Activated naive CD8-positive, alpha-beta T cell treated with anti-CD3 and anti-CD28 coated beads, Interleukin-2, amount 50 U/mL, for 24 hours (primary cell): ENCODE measurements at regions not wholly inside any gene's neighbourhood (a gene's known extent, or its start where the extent isn't known, plus 50 kb on each side); places are given as distances from the start of the nearest gene placed in this dataset.

Experiments
- ATAC-seq: fragments of 150-1000 bp; cut with Tn5 transposase; one replicate; pipeline ENCODE4 v1.10.0; 2021
- DNase-seq: peaks from one replicate; pipeline ENCODE4 v3.0.0; 2021
- H3K27ac Mint-ChIP-seq: one replicate; pipeline ENCODE4 v1.8.0; 2021; ENCODE audit warnings: mild to moderate bottlenecking, mixed read lengths
- H3K27me3 Mint-ChIP-seq: one replicate; pipeline ENCODE4 v1.8.0; 2021; ENCODE audit warnings: mixed read lengths
- H3K36me3 Mint-ChIP-seq: one replicate; pipeline ENCODE4 v1.8.0; 2021; ENCODE audit warnings: low read depth, mixed read lengths
- H3K4me1 Mint-ChIP-seq: one replicate; pipeline ENCODE4 v1.8.0; 2021; ENCODE audit warnings: mixed read lengths
- H3K4me3 Mint-ChIP-seq: one replicate; pipeline ENCODE4 v1.8.0; 2021; ENCODE audit warnings: mild to moderate bottlenecking, moderate library complexity, mixed read lengths
- H3K9me3 Mint-ChIP-seq: one replicate; pipeline ENCODE4 v1.8.0; 2021; ENCODE audit warnings: mixed read lengths

GRCh38 chr9:124180557-124180956, 77.2 kb upstream of the NEK6 start:
- H3K4me1 Mint-ChIP-seq, result peaks cover 4% of the 10 kb centered on the region
- DNase-seq (no peak), ATAC-seq (no peak)
- H3K27ac Mint-ChIP-seq, result no peak overlapping the region
- H3K36me3 Mint-ChIP-seq, result no peaks in the 10 kb centered on the region
- H3K4me3 Mint-ChIP-seq, result no peak overlapping the region
- peaks cover 22% of the 10 kb centered on the region for H3K27me3 Mint-ChIP-seq
- no peaks in the 10 kb centered on the region for H3K9me3 Mint-ChIP-seq

- H3K27ac Mint-ChIP-seq, result no peak overlapping the region
These were observed 75.0 kb upstream of the NEK6 start for GRCh38 chr9:124182741-124183140.

GRCh38 chr9:124183772-124184171, 74.0 kb upstream of the NEK6 start:
- H3K27ac Mint-ChIP-seq, result no peak overlapping the region
- H3K36me3 Mint-ChIP-seq, result no peaks in the 10 kb centered on the region
- no peak for DNase-seq
- no peak overlapping the region for H3K4me3 Mint-ChIP-seq
- H3K4me1 Mint-ChIP-seq, result peaks cover 4% of the 10 kb centered on the region
- no peak for ATAC-seq
- H3K9me3 Mint-ChIP-seq, result no peaks in the 10 kb centered on the region
- H3K27me3 Mint-ChIP-seq, result peaks cover 31% of the 10 kb centered on the region

More at GRCh38 chr9:124182741-124183140, 75.0 kb upstream of the NEK6 start:
- DNase-seq, result no peak
- Mint-ChIP-seq H3K4me3 (no peak overlapping the region), H3K4me1 (peaks cover 4% of the 10 kb centered on the region), H3K27me3 (peaks cover 25% of the 10 kb centered on the region), H3K36me3 (no peaks in the 10 kb centered on the region), H3K9me3 (no peaks in the 10 kb centered on the region)
- ATAC-seq, result no peak

GRCh38 chr9:124185413-124185812, 72.3 kb upstream of the NEK6 start:
- Mint-ChIP-seq H3K9me3 (no peaks in the 10 kb centered on the region), H3K4me3 (no peak overlapping the region), H3K4me1 (peaks cover 3% of the 10 kb centered on the region), H3K27ac (no peak overlapping the region), H3K27me3 (peaks cover 32% of the 10 kb centered on the region), H3K36me3 (no peaks in the 10 kb centered on the region)
- no peak for ATAC-seq
- no peak for DNase-seq

- ATAC-seq (no peak), DNase-seq (no peak)
- Mint-ChIP-seq H3K9me3 (no peaks in the 10 kb centered on the region), H3K27me3 (peaks cover 19% of the 10 kb centered on the region), H3K27ac (no peak overlapping the region), H3K4me3 (no peak overlapping the region), H3K4me1 (peaks cover 3% of the 10 kb centered on the region), H3K36me3 (no peaks in the 10 kb centered on the region)
These were observed 70.4 kb upstream of the NEK6 start for GRCh38 chr9:124187311-124187710.

GRCh38 chr9:124188331-124189110, 69.2 kb upstream of the NEK6 start:
- Mint-ChIP-seq H3K4me1 (peaks cover 3% of the 10 kb centered on the region), H3K9me3 (no peaks in the 10 kb centered on the region), H3K27me3 (peaks cover 14% of the 10 kb centered on the region), H3K36me3 (no peaks in the 10 kb centered on the region), H3K27ac (no peak overlapping the region), H3K4me3 (no peak overlapping the region)
- ATAC-seq (no peak), DNase-seq (no peak)

- no peak for DNase-seq
- no peak for ATAC-seq
- no peaks in the 10 kb centered on the region for H3K36me3 Mint-ChIP-seq
- H3K4me3 Mint-ChIP-seq, result no peak overlapping the region
- H3K27me3 Mint-ChIP-seq, result peaks cover 14% of the 10 kb centered on the region
- H3K27ac Mint-ChIP-seq, result no peak overlapping the region
- H3K4me1 Mint-ChIP-seq, result peaks cover 3% of the 10 kb centered on the region
- H3K9me3 Mint-ChIP-seq, result no peaks in the 10 kb centered on the region
These were observed 67.0 kb upstream of the NEK6 start for GRCh38 chr9:124190761-124191160.

GRCh38 chr9:124191691-124192395, 65.9 kb upstream of the NEK6 start:
- no peak for DNase-seq
- ATAC-seq, result peak; percentile 15
- H3K9me3 Mint-ChIP-seq, result peaks cover 9% of the 10 kb centered on the region
- peaks cover under 1% of the 10 kb centered on the region for H3K36me3 Mint-ChIP-seq
- no peak overlapping the region for H3K4me3 Mint-ChIP-seq
- no peak overlapping the region for H3K27ac Mint-ChIP-seq
- peaks cover 4% of the 10 kb centered on the region for H3K4me1 Mint-ChIP-seq
- peaks cover 13% of the 10 kb centered on the region for H3K27me3 Mint-ChIP-seq

GRCh38 chr9:124196814-124197176, 61.0 kb upstream of the NEK6 start:
- Mint-ChIP-seq H3K36me3 (peaks cover 3% of the 10 kb centered on the region), H3K27me3 (peaks cover 4% of the 10 kb centered on the region), H3K9me3 (peaks cover 11% of the 10 kb centered on the region), H3K27ac (no peak overlapping the region), H3K4me1 (peaks cover 41% of the 10 kb centered on the region), H3K4me3 (no peak overlapping the region)
- ATAC-seq (no peak), DNase-seq (no peak)

GRCh38 chr9:124197177-124198095, 60.3 kb upstream of the NEK6 start:
- peak; percentile 48 for ATAC-seq
- peaks cover 3% of the 10 kb centered on the region for H3K36me3 Mint-ChIP-seq
- H3K4me1 Mint-ChIP-seq, result peaks cover 45% of the 10 kb centered on the region
- peaks cover 11% of the 10 kb centered on the region for H3K9me3 Mint-ChIP-seq
- DNase-seq, result no peak
- peaks cover 4% of the 10 kb centered on the region for H3K27me3 Mint-ChIP-seq
- H3K4me3 Mint-ChIP-seq, result peak overlapping the region; percentile 24
- H3K27ac Mint-ChIP-seq, result peak overlapping the region; percentile 83

GRCh38 chr9:124198331-124198730, 59.4 kb upstream of the NEK6 start:
- DNase-seq (no peak), ATAC-seq (no peak)
- Mint-ChIP-seq H3K9me3 (peaks cover 11% of the 10 kb centered on the region), H3K27ac (no peak overlapping the region), H3K27me3 (peaks cover 4% of the 10 kb centered on the region), H3K4me1 (peaks cover 54% of the 10 kb centered on the region), H3K36me3 (peaks cover 3% of the 10 kb centered on the region), H3K4me3 (no peak overlapping the region)

- H3K4me1 Mint-ChIP-seq, result peaks cover 60% of the 10 kb centered on the region
- DNase-seq (no peak), ATAC-seq (no peak)
- H3K27ac Mint-ChIP-seq, result no peak overlapping the region
- H3K9me3 Mint-ChIP-seq, result peaks cover 11% of the 10 kb centered on the region
- H3K36me3 Mint-ChIP-seq, result peaks cover 3% of the 10 kb centered on the region
- H3K4me3 Mint-ChIP-seq, result no peak overlapping the region
- peaks cover 2% of the 10 kb centered on the region for H3K27me3 Mint-ChIP-seq
These were observed 58.8 kb upstream of the NEK6 start for GRCh38 chr9:124198948-124199347.

GRCh38 chr9:124199474-124199873, 58.3 kb upstream of the NEK6 start:
- H3K36me3 Mint-ChIP-seq, result peaks cover 3% of the 10 kb centered on the region
- no peak overlapping the region for H3K4me3 Mint-ChIP-seq
- DNase-seq, result no peak
- H3K9me3 Mint-ChIP-seq, result peaks cover 11% of the 10 kb centered on the region
- peaks cover 1% of the 10 kb centered on the region for H3K27me3 Mint-ChIP-seq
- H3K4me1 Mint-ChIP-seq, result peaks cover 66% of the 10 kb centered on the region
- H3K27ac Mint-ChIP-seq, result no peak overlapping the region
- no peak for ATAC-seq

GRCh38 chr9:124202447-124202971, 55.2 kb upstream of the NEK6 start:
- DNase-seq (peak; percentile 85), ATAC-seq (peak; percentile 97)
- Mint-ChIP-seq H3K27me3 (peaks cover 1% of the 10 kb centered on the region), H3K9me3 (no peaks in the 10 kb centered on the region), H3K36me3 (no peaks in the 10 kb centered on the region), H3K27ac (peak overlapping the region; percentile 90), H3K4me1 (peaks cover 84% of the 10 kb centered on the region), H3K4me3 (peak overlapping the region; percentile 68)
